ENCODE measurements at regions not wholly inside any gene's neighbourhood (a gene's known extent, or its start where the extent isn't known, plus 50 kb on each side); places are given as distances from the start of the nearest gene placed in this dataset.

- TF ChIP-seq GABPA (IDR thresholded peaks at IDR 0.05; ENCODE audit: low read depth) (no peak), POLR2AphosphoS5 (IDR thresholded peaks at IDR 0.05; ENCODE audit: low read depth) (no peak), REST (IDR thresholded peaks at IDR 0.05; ENCODE audit: insufficient replicate concordance, low read depth) (no peak), CTCF (IDR thresholded peaks at IDR 0.05; ENCODE audit: insufficient read depth, low read length) (no peak)
- peak; percentile 1 to 18 for DNase-seq (ENCODE audit: low read depth in 1 of 2, low spot score in 1 of 2)
- Histone ChIP-seq H3K4me3 (replicated peaks; ENCODE audit: insufficient read depth, low read length) (no peak overlapping the region), H3K27me3 (ENCODE audit: insufficient read depth, poor library complexity, severe bottlenecking) (no peaks in the 10 kb centered on the region), H3K27ac (replicated peaks) (no peak overlapping the region)
Observed at GRCh38 chr10:8183241-8183704, 128.8 kb downstream of the GATA3 start.

GRCh38 chr10:8187171-8187666 is 132.7 kb downstream of the GATA3 start:
- Histone ChIP-seq H3K27ac (replicated peaks) (no peak overlapping the region), H3K4me3 (replicated peaks; ENCODE audit: insufficient read depth, low read length) (no peak overlapping the region), H3K27me3 (ENCODE audit: insufficient read depth, poor library complexity, severe bottlenecking) (no peaks in the 10 kb centered on the region)
- no peak for DNase-seq (ENCODE audit: low read depth in 1 of 2, low spot score in 1 of 2)
- TF ChIP-seq POLR2AphosphoS5 (IDR thresholded peaks at IDR 0.05; ENCODE audit: low read depth) (no peak), CTCF (IDR thresholded peaks at IDR 0.05; ENCODE audit: insufficient read depth, low read length) (no peak), REST (IDR thresholded peaks at IDR 0.05; ENCODE audit: insufficient replicate concordance, low read depth) (no peak), SPI1 (IDR thresholded peaks at IDR 0.05; ENCODE audit: borderline replicate concordance, low read depth) (no peak), GABPA (IDR thresholded peaks at IDR 0.05; ENCODE audit: low read depth) (no peak)

- Histone ChIP-seq H3K27ac (replicated peaks) (no peak overlapping the region), H3K27me3 (ENCODE audit: insufficient read depth, poor library complexity, severe bottlenecking) (no peaks in the 10 kb centered on the region), H3K4me3 (replicated peaks; ENCODE audit: insufficient read depth, low read length) (no peak overlapping the region)
- no peak for DNase-seq (ENCODE audit: low read depth in 1 of 2, low spot score in 1 of 2)
- TF ChIP-seq SPI1 (IDR thresholded peaks at IDR 0.05; ENCODE audit: borderline replicate concordance, low read depth), result no peak
- no peak for TF ChIP-seq REST (IDR thresholded peaks at IDR 0.05; ENCODE audit: insufficient replicate concordance, low read depth)
- no peak for TF ChIP-seq POLR2AphosphoS5 (IDR thresholded peaks at IDR 0.05; ENCODE audit: low read depth)
- TF ChIP-seq GABPA (IDR thresholded peaks at IDR 0.05; ENCODE audit: low read depth), result no peak
- no peak for TF ChIP-seq CTCF (IDR thresholded peaks at IDR 0.05; ENCODE audit: insufficient read depth, low read length)
Observed at GRCh38 chr10:8189458-8189857, 135.0 kb downstream of the GATA3 start.

Measured in HL-60 (cell line).